Smooth muscle cell (in vitro differentiated cells): ENCODE measurements at regions not wholly inside any gene's neighbourhood (a gene's known extent, or its start where the extent isn't known, plus 50 kb on each side); places are given as distances from the start of the nearest gene placed in this dataset.

Source experiments
- DNase-seq: peaks from one replicate; lab custom pipeline; 2025; ENCODE audit not compliant: unreplicated experiment; lab: John Stamatoyannopoulos, UW
- H2AFZ ChIP-seq: fragments of 200-600 bp; sonication (generic); 2 replicates; pipeline ENCODE4 v1.6.0; 2016; ENCODE audit warnings: antibody characterized with exemption, low read depth, mild to moderate bottlenecking
- H3F3A ChIP-seq: fragments of 200-600 bp; sonication (generic); 2 replicates; pipeline ENCODE4 v1.6.0; 2017; ENCODE audit warnings: antibody characterized with exemption, low read depth
- H3K27ac ChIP-seq: fragments of 200-600 bp; sonication (generic); 2 replicates; pipeline ENCODE4 v1.5.1; 2016; ENCODE audit warnings: low read depth, mild to moderate bottlenecking
- H3K27me3 ChIP-seq: fragments of 200-600 bp; sonication (generic); 2 replicates; pipeline ENCODE4 v1.6.1; 2016; ENCODE audit warnings: low read depth, mild to moderate bottlenecking
- H3K36me3 ChIP-seq: fragments of 200-600 bp; sonication (generic); 2 replicates; pipeline ENCODE4 v1.5.1; 2016; ENCODE audit warnings: low read depth
- H3K4me1 ChIP-seq: fragments of 200-600 bp; sonication (generic); 2 replicates; pipeline ENCODE4 v1.5.1; 2016; ENCODE audit warnings: low read depth
- H3K4me2 ChIP-seq: fragments of 200-600 bp; sonication (generic); 2 replicates; pipeline ENCODE4 v1.6.0; 2016; ENCODE audit warnings: mild to moderate bottlenecking
- H3K4me3 ChIP-seq: fragments of 200-600 bp; sonication (generic); 2 replicates; pipeline ENCODE4 v1.5.1; 2016; ENCODE audit warnings: mild to moderate bottlenecking
- H3K79me2 ChIP-seq: fragments of 200-600 bp; sonication (generic); 2 replicates; pipeline ENCODE4 v1.6.0; 2016; ENCODE audit warnings: low read depth, mild to moderate bottlenecking
- H3K9ac ChIP-seq: fragments of 200-600 bp; sonication (generic); 2 replicates; pipeline ENCODE4 v1.6.0; 2016; ENCODE audit warnings: low read depth
- H3K9me3 ChIP-seq: fragments of 200-600 bp; sonication (generic); replicated peaks from 2 replicates; pipeline ENCODE4 v1.5.1; 2016; ENCODE audit warnings: low read depth
- H4K20me1 ChIP-seq: fragments of 200-600 bp; sonication (generic); 2 replicates; pipeline ENCODE4 v1.6.0; 2016; ENCODE audit warnings: low read depth
- WGBS: methylation state at CpG from one replicate; pipeline ENCODE4 v1.1.7; 2016; ENCODE audit warnings: low lambda C conversion rate; 5-methylcytosine and 5-hydroxymethylcytosine counted together
- TF ChIP-seq, protein P1 (sequence below): fragments of 200-600 bp; sonication (generic); IDR thresholded peaks from 2 replicates; pipeline ENCODE4 v1.5.1; 2017; ENCODE audit warnings: borderline replicate concordance, mild to moderate bottlenecking, antibody characterized with exemption; ENCODE audit not compliant: insufficient read depth, poor library complexity, severe bottlenecking

DNA sequence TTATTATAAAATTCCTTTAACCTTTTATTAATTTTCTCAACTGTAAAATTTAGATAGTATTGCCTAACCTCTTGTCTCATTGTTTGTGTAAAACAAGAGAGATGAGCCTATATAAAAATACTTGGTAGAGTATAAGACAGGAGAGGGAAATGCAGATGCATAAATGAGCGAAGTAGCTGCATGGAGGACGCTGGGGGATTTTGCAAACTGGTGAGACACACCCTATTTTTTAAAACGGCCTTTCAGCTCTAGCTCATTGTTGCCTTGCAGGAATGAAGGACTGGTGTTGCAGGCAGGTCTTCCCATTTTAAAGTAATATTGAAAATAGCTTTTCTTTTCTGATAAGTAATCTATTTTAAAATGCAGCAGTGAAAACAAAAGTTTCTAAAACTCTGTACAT, 435.3 kb upstream of the HNRNPA3 start:
- H3K4me1 ChIP-seq, result no peaks in the 10 kb centered on the region
- no peak overlapping the region for H2AFZ ChIP-seq
- no peaks in the 10 kb centered on the region for H3K79me2 ChIP-seq
- no peak overlapping the region for H3K9ac ChIP-seq
- no peaks in the 10 kb centered on the region for H3K9me3 ChIP-seq
- H3K4me2 ChIP-seq, result no peak overlapping the region
- DNase-seq, result no peak
- H3K36me3 ChIP-seq, result no peaks in the 10 kb centered on the region
- TF ChIP-seq, protein P1, sequence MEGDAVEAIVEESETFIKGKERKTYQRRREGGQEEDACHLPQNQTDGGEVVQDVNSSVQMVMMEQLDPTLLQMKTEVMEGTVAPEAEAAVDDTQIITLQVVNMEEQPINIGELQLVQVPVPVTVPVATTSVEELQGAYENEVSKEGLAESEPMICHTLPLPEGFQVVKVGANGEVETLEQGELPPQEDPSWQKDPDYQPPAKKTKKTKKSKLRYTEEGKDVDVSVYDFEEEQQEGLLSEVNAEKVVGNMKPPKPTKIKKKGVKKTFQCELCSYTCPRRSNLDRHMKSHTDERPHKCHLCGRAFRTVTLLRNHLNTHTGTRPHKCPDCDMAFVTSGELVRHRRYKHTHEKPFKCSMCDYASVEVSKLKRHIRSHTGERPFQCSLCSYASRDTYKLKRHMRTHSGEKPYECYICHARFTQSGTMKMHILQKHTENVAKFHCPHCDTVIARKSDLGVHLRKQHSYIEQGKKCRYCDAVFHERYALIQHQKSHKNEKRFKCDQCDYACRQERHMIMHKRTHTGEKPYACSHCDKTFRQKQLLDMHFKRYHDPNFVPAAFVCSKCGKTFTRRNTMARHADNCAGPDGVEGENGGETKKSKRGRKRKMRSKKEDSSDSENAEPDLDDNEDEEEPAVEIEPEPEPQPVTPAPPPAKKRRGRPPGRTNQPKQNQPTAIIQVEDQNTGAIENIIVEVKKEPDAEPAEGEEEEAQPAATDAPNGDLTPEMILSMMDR, result no peak
- 80% methylated on average over 3 of the region's 3 CpGs for WGBS
- H3K27ac ChIP-seq, result no peak overlapping the region
- H3F3A ChIP-seq, result no peaks in the 10 kb centered on the region
- H3K4me3 ChIP-seq, result no peak overlapping the region
- H4K20me1 ChIP-seq, result no peaks in the 10 kb centered on the region
- no peaks in the 10 kb centered on the region for H3K27me3 ChIP-seq

DNA sequence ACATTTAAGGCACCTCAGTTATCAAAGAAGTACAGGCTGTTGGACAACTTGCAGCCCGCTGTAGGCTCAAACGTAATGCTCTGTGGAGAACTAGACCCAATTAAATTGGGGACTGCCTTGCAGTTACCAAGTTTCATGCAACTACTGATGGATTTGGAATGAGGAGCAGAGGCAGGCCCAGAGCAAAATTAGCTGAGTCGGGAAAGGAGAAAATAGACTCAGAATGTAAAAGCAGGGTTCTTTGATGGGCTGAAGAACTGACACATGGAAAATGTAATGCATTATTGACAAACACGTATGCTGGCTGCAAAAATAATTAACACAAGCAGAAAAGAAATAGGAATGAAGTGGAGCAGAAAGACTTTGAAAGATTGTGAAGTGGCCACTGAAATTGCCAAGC, 432.7 kb upstream of the HNRNPA3 start:
- H3F3A ChIP-seq, result no peaks in the 10 kb centered on the region
- TF ChIP-seq, protein P1, result no peak
- H2AFZ ChIP-seq, result no peak overlapping the region
- no peaks in the 10 kb centered on the region for H4K20me1 ChIP-seq
- DNase-seq, result no peak
- H3K27me3 ChIP-seq, result no peaks in the 10 kb centered on the region
- no peaks in the 10 kb centered on the region for H3K36me3 ChIP-seq
- no peak overlapping the region for H3K4me3 ChIP-seq
- H3K4me1 ChIP-seq, result no peaks in the 10 kb centered on the region
- no peaks in the 10 kb centered on the region for H3K9me3 ChIP-seq
- no peaks in the 10 kb centered on the region for H3K79me2 ChIP-seq
- WGBS, result 85% methylated on average over 4 of the region's 4 CpGs
- no peak overlapping the region for H3K4me2 ChIP-seq
- no peak overlapping the region for H3K9ac ChIP-seq
- no peak overlapping the region for H3K27ac ChIP-seq

DNA sequence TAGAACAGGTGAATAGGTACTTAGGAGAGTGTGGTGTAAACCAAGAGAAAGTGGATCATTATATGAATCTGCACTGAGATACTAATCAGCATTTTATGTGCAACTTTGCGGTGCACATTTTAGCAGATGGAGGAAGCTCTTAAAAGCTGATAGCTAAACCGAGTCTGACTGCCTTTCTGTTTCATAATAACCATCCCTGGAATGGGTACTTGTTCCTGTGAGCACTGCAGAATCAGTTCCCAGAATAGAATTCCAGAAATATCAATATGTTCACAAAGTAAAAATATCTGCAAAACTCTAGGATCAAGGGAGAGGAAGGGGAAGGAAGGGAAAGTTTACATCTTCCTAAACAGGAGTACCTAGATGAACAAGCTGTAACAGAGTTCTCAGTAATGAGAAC, 432.2 kb upstream of the HNRNPA3 start:
- Histone ChIP-seq H3K27me3 (no peaks in the 10 kb centered on the region), H3K36me3 (no peaks in the 10 kb centered on the region), H3K9ac (no peak overlapping the region), H3K9me3 (no peaks in the 10 kb centered on the region), H3K4me1 (no peaks in the 10 kb centered on the region), H3K79me2 (no peaks in the 10 kb centered on the region), H3K27ac (no peak overlapping the region), H3K4me2 (no peak overlapping the region), H3K4me3 (no peak overlapping the region), H3F3A (no peaks in the 10 kb centered on the region), H2AFZ (no peak overlapping the region), H4K20me1 (no peaks in the 10 kb centered on the region)
- DNase-seq, result no peak
- TF ChIP-seq, protein P1, result no peak
- 84% methylated on average over 2 of the region's 2 CpGs for WGBS

DNA sequence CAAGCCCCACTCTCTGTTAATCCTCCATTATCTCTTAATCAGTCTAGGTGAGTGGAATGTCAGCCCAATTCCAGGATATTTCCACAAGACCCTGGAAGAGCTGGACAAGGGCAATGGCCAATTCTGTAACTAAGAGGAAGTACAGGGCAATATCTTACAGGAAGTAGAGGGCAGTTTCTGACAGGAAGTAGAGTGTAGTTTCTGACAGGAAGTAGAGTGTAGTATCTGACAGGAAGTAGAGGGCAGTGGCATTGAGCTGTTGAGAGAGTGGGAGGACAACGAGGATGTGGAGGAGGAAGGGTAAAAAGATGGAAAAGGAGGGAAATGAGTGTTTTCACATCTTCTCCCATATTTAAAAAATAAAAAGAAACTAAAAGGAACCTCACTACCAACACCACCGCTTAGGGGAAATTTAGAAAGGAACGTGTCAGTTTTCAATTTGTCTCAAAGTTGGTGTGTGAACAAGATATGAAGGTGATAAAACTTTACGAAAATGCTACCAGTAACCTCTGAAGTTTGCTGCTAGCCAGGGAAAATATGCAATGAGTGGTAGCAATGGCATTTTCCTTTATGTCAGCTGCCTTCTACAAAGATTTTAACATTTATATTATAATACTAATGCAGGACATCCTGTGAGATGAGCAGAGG, 430.9 kb upstream of the HNRNPA3 start:
- no peak for DNase-seq
- Histone ChIP-seq H3K27ac (no peak overlapping the region), H3K4me3 (no peak overlapping the region), H3K79me2 (no peaks in the 10 kb centered on the region), H4K20me1 (no peaks in the 10 kb centered on the region), H3K9me3 (no peaks in the 10 kb centered on the region), H3K9ac (no peak overlapping the region), H2AFZ (no peak overlapping the region), H3K4me2 (no peak overlapping the region), H3K4me1 (no peaks in the 10 kb centered on the region), H3K36me3 (no peaks in the 10 kb centered on the region), H3F3A (no peaks in the 10 kb centered on the region), H3K27me3 (no peaks in the 10 kb centered on the region)
- 64% methylated on average over 4 of the region's 4 CpGs for WGBS
- TF ChIP-seq, protein P1, result no peak
